PFSK-1 (cell line): ENCODE measurements at regions not wholly inside any gene's neighbourhood (a gene's known extent, or its start where the extent isn't known, plus 50 kb on each side); places are given as distances from the start of the nearest gene placed in this dataset.

Source experiments
- FOXP2 ChIP-seq: optimal IDR thresholded peaks from 2 replicates; pipeline ENCODE3; 2011; ENCODE audit warnings: borderline replicate concordance, control low read depth, inconsistent platforms; ENCODE audit not compliant: insufficient read depth; ENCODE audit errors: extremely low read length, extremely low read depth
- POLR2AphosphoS5 ChIP-seq: IDR thresholded peaks from 2 replicates; pipeline ENCODE4 v1.6.1; 2012; ENCODE audit warnings: low read depth, mild to moderate bottlenecking, control low read depth, low read length, moderate library complexity
- REST ChIP-seq, 2 experiments: IDR thresholded peaks; 2 replicates each; pipeline versions ENCODE4 v1.6.1 to v1.8.0; 2011 to 2012; ENCODE audit warnings: low read depth in 2 of 2, low read length in 2 of 2, control low read depth in 1 of 2, inconsistent platforms in 1 of 2, mild to moderate bottlenecking in 1 of 2, moderate library complexity in 1 of 2; ENCODE audit not compliant: insufficient read depth in 1 of 2
- TAF1 ChIP-seq: IDR thresholded peaks from 2 replicates; pipeline ENCODE4 v1.6.1; 2012; ENCODE audit warnings: low read length, control low read depth, borderline replicate concordance; ENCODE audit not compliant: insufficient read depth

- TF ChIP-seq REST (IDR thresholded peaks at IDR 0.05; ENCODE audit: insufficient read depth in 1 of 2, low read depth in 2 of 2, low read length in 2 of 2) (no peak), POLR2AphosphoS5 (no peak), TAF1 (no peak), FOXP2 (no peak)
These were observed 214.6 kb downstream of the KIF20B start for GRCh38 chr10:89915968-89916367.
